GM12878 (cell line): ENCODE measurements at regions not wholly inside any gene's neighbourhood (a gene's known extent, or its start where the extent isn't known, plus 50 kb on each side); places are given as distances from the start of the nearest gene placed in this dataset.

Experiments
- CEBPB ChIP-seq, 2 experiments: fragments of 150-350 bp in 1 of 2; IDR thresholded peaks; 2 replicates each; pipeline ENCODE4 v1.6.1; 2012 to 2014; ENCODE audit warnings: low read depth in 2 of 2, low read length in 2 of 2, borderline replicate concordance in 1 of 2, inconsistent platforms in 1 of 2
- CHD2 ChIP-seq: IDR thresholded peaks from 2 replicates; pipeline ENCODE4 v1.6.1; 2011; ENCODE audit warnings: low read depth, low read length, improper control_type of control experiment, borderline replicate concordance
- GABPA ChIP-seq: IDR thresholded peaks from 2 replicates; pipeline ENCODE4 v1.6.1; 2014; ENCODE audit warnings: antibody characterized with exemption, low read depth, mild to moderate bottlenecking, inconsistent platforms
- JUNB ChIP-seq: IDR thresholded peaks from 2 replicates; pipeline ENCODE4 v1.6.1; 2016; ENCODE audit warnings: antibody characterized with exemption, mild to moderate bottlenecking
- POLR2AphosphoS5 ChIP-seq: IDR thresholded peaks from 2 replicates; pipeline ENCODE4 v1.6.1; 2011; ENCODE audit warnings: mild to moderate bottlenecking, low read length, inconsistent platforms
- ZNF274 ChIP-seq: IDR thresholded peaks from one replicate; pipeline ENCODE4 v1.8.0; 2011; ENCODE audit not compliant: insufficient read length, insufficient read depth
- TF ChIP-seq, protein P1 (sequence below), 3 experiments: IDR thresholded peaks in 2 of 3; conservative IDR thresholded peaks in 1 of 3; 2 replicates each; pipeline ENCODE4 v1.5.1; 2011; ENCODE audit warnings: low read depth in 3 of 3, low read length in 3 of 3, mild to moderate bottlenecking in 3 of 3, control low read depth in 2 of 3, moderate library complexity in 2 of 3, inconsistent platforms in 1 of 3, mixed read lengths in 1 of 3; ENCODE audit not compliant: control insufficient read depth in 2 of 3, insufficient read depth in 1 of 3; ENCODE audit errors: extremely low read depth in 1 of 3

GRCh38 chr4:174096999-174097398, 186.5 kb downstream of the FBXO8 start:
- TF ChIP-seq, protein P1, sequence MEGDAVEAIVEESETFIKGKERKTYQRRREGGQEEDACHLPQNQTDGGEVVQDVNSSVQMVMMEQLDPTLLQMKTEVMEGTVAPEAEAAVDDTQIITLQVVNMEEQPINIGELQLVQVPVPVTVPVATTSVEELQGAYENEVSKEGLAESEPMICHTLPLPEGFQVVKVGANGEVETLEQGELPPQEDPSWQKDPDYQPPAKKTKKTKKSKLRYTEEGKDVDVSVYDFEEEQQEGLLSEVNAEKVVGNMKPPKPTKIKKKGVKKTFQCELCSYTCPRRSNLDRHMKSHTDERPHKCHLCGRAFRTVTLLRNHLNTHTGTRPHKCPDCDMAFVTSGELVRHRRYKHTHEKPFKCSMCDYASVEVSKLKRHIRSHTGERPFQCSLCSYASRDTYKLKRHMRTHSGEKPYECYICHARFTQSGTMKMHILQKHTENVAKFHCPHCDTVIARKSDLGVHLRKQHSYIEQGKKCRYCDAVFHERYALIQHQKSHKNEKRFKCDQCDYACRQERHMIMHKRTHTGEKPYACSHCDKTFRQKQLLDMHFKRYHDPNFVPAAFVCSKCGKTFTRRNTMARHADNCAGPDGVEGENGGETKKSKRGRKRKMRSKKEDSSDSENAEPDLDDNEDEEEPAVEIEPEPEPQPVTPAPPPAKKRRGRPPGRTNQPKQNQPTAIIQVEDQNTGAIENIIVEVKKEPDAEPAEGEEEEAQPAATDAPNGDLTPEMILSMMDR (IDR thresholded peaks at IDR 0.05 in 2 of 3, conservative IDR thresholded peaks at IDR 0.05 in 1 of 3; ENCODE audit: control insufficient read depth in 2 of 3, extremely low read depth in 1 of 3, insufficient read depth in 1 of 3, low read depth in 3 of 3, low read length in 3 of 3), result no peak
- TF ChIP-seq POLR2AphosphoS5 (no peak), GABPA (no peak), CHD2 (no peak), JUNB (no peak), CEBPB (IDR thresholded peaks at IDR 0.05; ENCODE audit: borderline replicate concordance in 1 of 2, low read depth in 2 of 2, low read length in 2 of 2) (no peak), ZNF274 (no peak)
